Mucosa of descending colon (tissue), 3 donors: ENCODE measurements at regions not wholly inside any gene's neighbourhood (a gene's known extent, or its start where the extent isn't known, plus 50 kb on each side); places are given as distances from the start of the nearest gene placed in this dataset.

Source experiments
- ATAC-seq: fragments of 200-7000 bp; cut with Tn5 transposase; one replicate; pipeline ENCODE4 v1.9.1; 2020; ENCODE audit warnings: mild to moderate bottlenecking, moderate library complexity
- DNase-seq, 3 donors: peaks; one replicate each; pipeline ENCODE4 v3.0.0-alpha.2; 2020
- H3K36me3 ChIP-seq: fragments of 200-600 bp; one replicate; pipeline ENCODE4 v1.8.0; 2021; ENCODE audit warnings: low read depth, mild to moderate bottlenecking
- H3K4me1 ChIP-seq: fragments of 200-600 bp; one replicate; pipeline ENCODE4 v1.8.0; 2021; ENCODE audit warnings: low read depth, mild to moderate bottlenecking
- H3K4me3 ChIP-seq: fragments of 200-600 bp; one replicate; pipeline ENCODE4 v1.8.0; 2021; ENCODE audit warnings: mild to moderate bottlenecking
- H3K9me3 ChIP-seq: fragments of 200-600 bp; one replicate; pipeline ENCODE4 v1.8.0; 2021; ENCODE audit warnings: mild to moderate bottlenecking
- CTCF ChIP-seq: fragments of 200-600 bp; IDR thresholded peaks from one replicate; pipeline ENCODE4 v1.8.0; 2022; ENCODE audit warnings: antibody characterized with exemption, mild to moderate bottlenecking
- intact Hi-C, 2 donors: fragments of 100-400 bp; cut with DNase I in 1 of 2; cut with micrococcal nuclease in 1 of 2; formaldehyde crosslinking; loops; one replicate each; pipeline versions ENCODE4 v1.11.0 to v1.11.1; 2022; cut with DNase I, micrococcal nuclease
- donor health status: DM: no; HTN: no; CAD: no; lungs with moderate emphysema.
- donor health status: DM: no; HTN: no; CAD: no.
- donor health status: DM: no; HTN: yes; CAD: no.

DNA sequence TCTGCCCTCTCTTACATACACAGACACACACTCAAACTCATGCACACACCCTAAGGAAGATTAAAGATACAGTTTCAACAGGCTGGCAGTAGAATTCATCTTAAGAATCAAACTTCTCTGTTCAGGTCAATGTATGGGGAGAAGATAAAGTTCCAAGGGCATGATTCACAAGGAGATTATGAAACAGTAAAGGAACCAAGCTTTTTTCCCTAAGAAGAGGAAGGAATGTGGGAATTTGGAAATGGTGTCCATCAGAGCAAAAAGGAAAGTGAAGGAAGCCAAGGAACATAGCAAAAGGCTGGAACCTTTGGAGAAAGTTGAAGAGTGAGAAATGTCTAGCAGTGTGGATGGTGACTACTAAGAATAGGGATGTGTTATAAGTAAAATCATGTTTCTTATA is 191.0 kb upstream of the NPY2R start:
- Histone ChIP-seq H3K4me1 (no peaks in the 10 kb centered on the region), H3K36me3 (no peaks in the 10 kb centered on the region), H3K4me3 (no peak overlapping the region), H3K9me3 (no peaks in the 10 kb centered on the region)
- no peak for DNase-seq
- no peak for ATAC-seq
- no peak for TF ChIP-seq CTCF
- intact Hi-C loops, result no loop called here

DNA sequence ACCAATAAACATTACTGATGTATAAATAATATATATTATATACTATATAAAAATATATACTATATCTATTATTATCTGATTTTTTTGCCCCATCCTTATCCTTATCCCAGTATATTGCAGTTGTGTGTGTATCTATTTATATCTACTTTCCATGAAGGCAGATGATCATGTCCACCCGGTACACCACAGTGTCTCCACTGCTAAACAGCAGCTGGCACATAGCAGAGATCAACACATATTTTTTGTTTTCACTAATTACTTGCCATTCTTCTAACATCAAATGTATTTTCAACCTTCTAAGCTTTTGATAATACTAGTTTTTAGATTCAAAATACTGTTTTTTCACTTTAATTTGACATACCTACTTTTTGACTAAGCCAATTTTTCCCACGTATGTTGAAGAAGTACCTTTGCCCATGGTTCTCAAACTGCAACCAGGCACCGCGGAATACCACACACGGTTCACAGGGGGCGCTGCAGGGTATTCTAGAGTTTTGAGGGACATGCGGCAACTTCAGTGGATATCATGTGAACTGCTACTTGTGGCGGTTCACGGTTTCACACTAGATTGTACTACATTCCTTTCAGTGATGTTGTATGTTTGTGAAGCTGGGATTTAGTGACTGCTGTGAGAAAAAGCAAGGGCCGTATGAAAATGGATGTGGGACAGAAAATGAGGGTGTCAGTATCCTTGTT is 182.5 kb upstream of the NPY2R start:
- DNase-seq (peak in 2 of 3 donors; percentile 77 to 83), ATAC-seq (peak; percentile 82)
- Histone ChIP-seq H3K36me3 (no peaks in the 10 kb centered on the region), H3K9me3 (no peaks in the 10 kb centered on the region), H3K4me1 (no peaks in the 10 kb centered on the region), H3K4me3 (no peak overlapping the region)
- TF ChIP-seq CTCF, result peak; percentile 47
- intact Hi-C loops, result no loop called here

GRCh38 chr4:155026715-155027114 is 181.7 kb upstream of the NPY2R start:
- Histone ChIP-seq H3K4me3 (no peak overlapping the region), H3K4me1 (no peaks in the 10 kb centered on the region), H3K36me3 (no peaks in the 10 kb centered on the region), H3K9me3 (no peaks in the 10 kb centered on the region)
- no peak for ATAC-seq
- intact Hi-C loops, result no loop called here
- no peak for DNase-seq
- no peak for TF ChIP-seq CTCF

- intact Hi-C loops, result no loop called here
- DNase-seq, result no peak
- Histone ChIP-seq H3K4me3 (no peak overlapping the region), H3K36me3 (no peaks in the 10 kb centered on the region), H3K9me3 (no peaks in the 10 kb centered on the region), H3K4me1 (no peaks in the 10 kb centered on the region)
- no peak for ATAC-seq
- TF ChIP-seq CTCF, result no peak
Observed at GRCh38 chr4:155032521-155033229, 175.8 kb upstream of the NPY2R start.

DNA sequence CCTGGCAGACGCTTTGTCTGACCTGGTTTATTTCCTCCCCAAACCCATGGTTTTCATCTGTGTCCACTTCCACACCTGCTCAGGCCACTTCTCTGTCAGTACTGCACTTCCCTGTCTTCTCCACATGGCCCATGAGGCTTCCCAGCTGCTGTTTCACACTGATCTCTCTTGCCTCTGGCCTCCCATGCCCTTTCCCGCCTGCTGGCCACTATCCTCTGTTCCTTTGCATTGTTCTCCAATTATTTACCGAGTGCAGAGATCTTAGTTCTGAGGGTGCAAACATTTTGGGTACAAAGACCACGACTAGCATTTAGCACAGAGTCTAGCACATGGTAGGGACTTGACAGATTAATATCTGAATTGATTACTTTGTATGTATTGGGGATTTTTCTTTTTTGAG is 174.8 kb upstream of the NPY2R start:
- ATAC-seq (no peak), DNase-seq (no peak)
- intact Hi-C loops, result no loop called here
- H3K9me3 ChIP-seq, result no peaks in the 10 kb centered on the region
- no peak overlapping the region for H3K4me3 ChIP-seq
- TF ChIP-seq CTCF, result no peak
- no peaks in the 10 kb centered on the region for H3K36me3 ChIP-seq
- H3K4me1 ChIP-seq, result no peaks in the 10 kb centered on the region
